ENCODE measurements at regions not wholly inside any gene's neighbourhood (a gene's known extent, or its start where the extent isn't known, plus 50 kb on each side); places are given as distances from the start of the nearest gene placed in this dataset.
"Not testable (repeated sequence)": the region's sequence is repeated elsewhere in the genome, so short reads cannot be mapped to it uniquely, and the experiment has no call there.

DNA sequence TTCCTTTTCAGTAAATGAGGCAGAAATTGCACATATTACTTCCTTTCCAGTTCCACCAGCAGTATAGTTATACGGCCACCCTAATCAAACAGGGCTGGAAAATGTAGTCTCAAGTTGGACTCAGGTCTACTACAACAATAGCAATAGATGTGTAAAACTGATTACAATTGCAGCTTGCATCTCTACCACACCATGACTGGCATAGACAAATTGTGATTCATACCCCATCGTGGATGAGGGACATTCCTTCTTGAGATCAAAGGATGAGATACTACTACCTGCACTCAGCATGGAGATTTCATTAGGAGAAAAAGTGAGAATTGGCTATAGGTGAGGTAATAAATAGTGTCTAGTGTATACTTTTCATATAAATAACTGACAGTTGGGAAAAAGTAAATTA is 1220.8 kb downstream of the TYW1 start:
- H3K4me3 Mint-ChIP-seq = no peak overlapping the region
- no peak overlapping the region for H3K27ac Mint-ChIP-seq
- peaks cover 3% of the 10 kb centered on the region for H3K9me3 Mint-ChIP-seq
- DNase-seq (no peak), ATAC-seq (no peak)
- no peaks in the 10 kb centered on the region for H3K27me3 Mint-ChIP-seq
- no peaks in the 10 kb centered on the region for H3K4me1 Mint-ChIP-seq
- no peaks in the 10 kb centered on the region for H3K36me3 Mint-ChIP-seq (ENCODE audit: low read depth)

DNA sequence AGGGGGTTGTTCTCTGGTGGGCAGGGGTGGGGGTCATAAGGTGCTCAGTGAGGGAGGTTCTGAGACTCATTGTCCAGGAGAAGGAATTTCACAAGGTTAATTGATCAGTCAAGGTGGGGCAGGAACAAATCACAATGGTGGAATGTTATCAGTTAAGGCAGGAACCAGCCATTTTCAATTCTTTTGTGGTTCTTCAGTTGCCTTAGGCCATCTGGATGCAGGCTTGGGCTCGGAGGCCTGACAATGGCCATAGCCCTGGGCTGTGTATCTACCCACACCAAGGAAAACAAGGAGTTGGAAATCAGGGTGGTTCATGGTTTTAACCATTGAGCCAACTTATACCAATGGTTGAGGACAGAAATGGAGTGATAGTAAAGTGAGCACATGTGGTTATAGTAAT is 1221.8 kb downstream of the TYW1 start:
- no peak overlapping the region for H3K27ac Mint-ChIP-seq
- ATAC-seq = no peak
- H3K27me3 Mint-ChIP-seq = no peaks in the 10 kb centered on the region
- H3K9me3 Mint-ChIP-seq = peaks cover 3% of the 10 kb centered on the region
- H3K4me3 Mint-ChIP-seq = no peak overlapping the region
- no peak for DNase-seq
- no peaks in the 10 kb centered on the region for H3K4me1 Mint-ChIP-seq
- H3K36me3 Mint-ChIP-seq (ENCODE audit: low read depth) = no peaks in the 10 kb centered on the region

DNA sequence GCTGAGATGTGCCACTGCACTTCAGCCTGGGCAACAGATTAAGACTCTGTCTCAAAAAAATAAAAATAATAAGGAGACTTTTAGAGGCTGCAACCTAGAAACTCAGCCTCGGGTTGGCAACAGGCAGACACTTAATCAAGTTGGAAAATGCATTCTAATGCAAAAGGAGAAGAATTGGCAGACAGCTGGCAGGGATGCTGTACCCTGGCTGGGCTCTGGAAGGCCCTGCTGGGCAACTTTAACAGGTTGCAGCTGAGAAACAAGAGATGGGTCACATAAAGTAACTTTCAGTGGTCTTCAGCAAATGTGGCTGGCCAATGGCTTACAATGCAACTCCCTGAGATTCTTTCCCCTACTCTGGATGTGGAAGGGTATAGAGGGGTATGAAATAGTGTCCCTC is 1225.7 kb downstream of the TYW1 start:
- no peak overlapping the region for H3K4me3 Mint-ChIP-seq
- no peaks in the 10 kb centered on the region for H3K4me1 Mint-ChIP-seq
- H3K27me3 Mint-ChIP-seq = no peaks in the 10 kb centered on the region
- ATAC-seq (no peak), DNase-seq (no peak)
- H3K36me3 Mint-ChIP-seq (ENCODE audit: low read depth) = no peaks in the 10 kb centered on the region
- H3K27ac Mint-ChIP-seq = no peak overlapping the region
- peaks cover 4% of the 10 kb centered on the region for H3K9me3 Mint-ChIP-seq

DNA sequence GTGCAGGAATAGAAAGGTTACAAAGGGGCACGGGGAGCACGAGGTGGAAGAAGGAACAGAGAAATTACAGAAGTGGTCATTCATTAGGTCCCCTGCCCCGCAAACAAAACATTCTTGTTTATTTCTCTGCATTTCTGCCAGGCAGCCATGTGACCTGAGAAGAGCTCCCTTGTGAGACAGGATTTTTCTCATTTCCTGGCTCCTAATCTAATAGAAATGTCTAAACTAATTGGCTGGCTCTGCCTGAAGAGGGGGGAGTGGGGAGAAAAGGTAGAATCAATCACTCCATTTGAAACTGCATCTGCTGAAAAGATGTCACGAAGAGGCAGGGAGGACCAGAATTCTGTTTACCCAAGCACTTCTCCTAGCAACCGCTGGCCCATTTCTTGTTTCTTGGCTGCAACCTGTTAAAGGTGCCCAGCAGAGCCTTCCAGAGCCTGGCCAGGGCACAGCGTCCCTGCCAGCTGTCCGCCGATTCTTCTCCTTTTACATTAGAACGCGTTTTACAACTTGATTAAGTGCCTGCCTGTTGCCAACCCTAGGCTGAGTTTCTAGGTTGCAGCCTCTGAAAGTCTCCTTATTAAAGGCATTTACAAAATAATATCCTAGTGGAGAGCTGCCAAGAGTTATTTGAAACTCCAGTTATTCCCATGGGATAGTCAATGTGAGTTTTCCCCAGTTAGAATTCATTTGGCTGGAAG is 1227.6 kb downstream of the TYW1 start:
- ATAC-seq (no peak), DNase-seq (no peak)
- Mint-ChIP-seq H3K4me1 (no peaks in the 10 kb centered on the region), H3K36me3 (ENCODE audit: low read depth) (no peaks in the 10 kb centered on the region), H3K9me3 (peaks cover 9% of the 10 kb centered on the region), H3K4me3 (no peak overlapping the region), H3K27ac (no peak overlapping the region), H3K27me3 (no peaks in the 10 kb centered on the region)

DNA sequence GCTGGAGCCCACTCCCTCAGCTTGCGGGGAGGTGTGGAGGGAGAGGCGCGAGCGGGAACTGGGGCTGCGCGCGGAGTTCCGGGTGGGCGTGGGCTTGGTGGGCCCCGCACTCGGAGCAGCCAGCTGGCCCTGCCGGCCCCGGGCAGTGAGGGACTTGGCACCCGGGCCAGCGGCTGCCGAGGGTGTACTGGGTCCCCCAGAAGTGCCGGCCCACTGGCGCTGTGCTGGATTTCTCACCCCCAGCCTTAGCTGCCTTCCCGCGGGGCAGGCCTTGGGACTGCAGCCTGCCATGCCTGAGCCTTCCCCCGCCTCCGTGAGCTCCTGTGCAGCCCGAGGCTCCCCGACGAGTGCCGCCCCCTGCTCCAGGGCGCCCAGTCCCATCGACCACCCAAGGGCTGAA is 1234.4 kb downstream of the TYW1 start:
- not testable (repeated sequence) for H3K4me1 Mint-ChIP-seq; ATAC-seq; H3K27me3 Mint-ChIP-seq; DNase-seq; H3K36me3 Mint-ChIP-seq (ENCODE audit: low read depth); H3K4me3 Mint-ChIP-seq; H3K27ac Mint-ChIP-seq
- peaks cover 22% of the 10 kb centered on the region for H3K9me3 Mint-ChIP-seq

DNA sequence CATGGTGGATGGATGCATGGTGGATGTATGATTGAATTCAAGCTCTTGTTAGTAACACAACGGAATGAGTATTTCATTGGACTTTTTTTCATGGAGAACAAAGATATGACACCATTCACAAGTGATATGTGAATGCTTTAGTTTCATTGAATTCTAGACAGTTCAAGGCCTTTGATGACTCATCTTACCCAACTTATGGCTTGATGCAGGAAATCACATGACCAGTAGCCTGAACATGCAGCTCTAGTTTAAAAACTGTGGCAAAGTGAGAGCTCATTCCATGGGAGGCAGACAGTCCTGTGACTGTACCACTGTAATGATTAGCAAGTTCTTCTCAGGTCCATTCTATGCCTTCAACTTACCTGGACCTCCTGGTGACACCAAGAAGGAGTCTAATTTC is 1239.3 kb downstream of the TYW1 start:
- Mint-ChIP-seq H3K27me3 (no peaks in the 10 kb centered on the region), H3K36me3 (ENCODE audit: low read depth) (no peaks in the 10 kb centered on the region), H3K4me1 (no peaks in the 10 kb centered on the region), H3K27ac (no peak overlapping the region), H3K9me3 (peaks cover 27% of the 10 kb centered on the region), H3K4me3 (no peak overlapping the region)
- no peak for ATAC-seq
- DNase-seq = no peak

DNA sequence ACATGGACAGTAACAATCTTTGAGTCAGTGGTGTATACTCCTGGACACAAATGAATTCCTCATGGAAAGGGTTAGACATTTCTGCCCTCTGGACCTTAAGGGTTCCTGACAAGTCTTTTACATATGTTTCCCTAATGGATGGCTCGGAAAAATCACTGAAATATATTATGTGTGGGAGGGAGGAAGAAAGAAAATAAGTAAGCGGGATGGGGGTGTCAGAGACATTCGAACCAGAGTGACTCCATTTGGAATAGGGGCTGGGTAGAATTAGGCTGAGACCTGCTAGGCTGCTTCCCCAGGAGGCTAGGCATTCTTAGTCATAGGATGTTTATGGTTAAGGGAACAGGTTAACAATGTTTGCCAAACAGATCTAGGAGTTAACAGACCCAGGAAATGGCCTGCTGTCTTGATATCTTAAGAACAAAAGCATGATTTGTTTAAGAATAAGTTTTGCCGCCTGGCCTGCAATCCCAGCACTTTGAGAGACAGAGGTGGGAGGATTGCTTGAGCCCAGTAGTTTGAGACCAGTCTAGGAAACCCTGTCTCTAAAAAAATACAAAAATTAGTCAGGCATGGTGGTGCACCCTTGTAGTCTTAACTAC is 1241.7 kb downstream of the TYW1 start:
- no peak overlapping the region for H3K27ac Mint-ChIP-seq
- no peak for DNase-seq
- H3K36me3 Mint-ChIP-seq (ENCODE audit: low read depth) = no peaks in the 10 kb centered on the region
- peaks cover 32% of the 10 kb centered on the region for H3K9me3 Mint-ChIP-seq
- no peak overlapping the region for H3K4me3 Mint-ChIP-seq
- H3K27me3 Mint-ChIP-seq = no peaks in the 10 kb centered on the region
- ATAC-seq = no peak
- no peaks in the 10 kb centered on the region for H3K4me1 Mint-ChIP-seq

DNA sequence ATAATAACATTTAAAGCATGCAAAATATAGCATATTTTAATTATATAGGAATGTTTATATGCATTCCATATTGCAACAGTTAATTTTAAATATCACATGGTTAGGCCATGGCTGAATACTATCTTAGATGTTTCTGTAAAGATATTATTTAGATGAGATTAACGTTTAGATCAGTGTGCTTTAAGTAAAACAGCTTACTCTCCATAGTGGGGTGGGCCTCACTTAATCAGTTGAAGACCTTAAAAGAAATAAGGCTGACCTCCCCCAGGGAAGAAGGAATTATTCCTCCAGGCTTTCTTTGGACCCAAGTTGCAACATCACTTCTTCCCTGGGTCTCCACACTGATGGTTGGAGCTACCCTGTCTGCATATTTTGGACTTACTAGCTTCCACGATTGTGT is 1246.5 kb downstream of the TYW1 start:
- ATAC-seq = no peak
- H3K4me1 Mint-ChIP-seq = no peaks in the 10 kb centered on the region
- H3K9me3 Mint-ChIP-seq = peaks cover 21% of the 10 kb centered on the region
- H3K27me3 Mint-ChIP-seq = no peaks in the 10 kb centered on the region
- no peak overlapping the region for H3K27ac Mint-ChIP-seq
- no peaks in the 10 kb centered on the region for H3K36me3 Mint-ChIP-seq (ENCODE audit: low read depth)
- H3K4me3 Mint-ChIP-seq = no peak overlapping the region
- DNase-seq = no peak

DNA sequence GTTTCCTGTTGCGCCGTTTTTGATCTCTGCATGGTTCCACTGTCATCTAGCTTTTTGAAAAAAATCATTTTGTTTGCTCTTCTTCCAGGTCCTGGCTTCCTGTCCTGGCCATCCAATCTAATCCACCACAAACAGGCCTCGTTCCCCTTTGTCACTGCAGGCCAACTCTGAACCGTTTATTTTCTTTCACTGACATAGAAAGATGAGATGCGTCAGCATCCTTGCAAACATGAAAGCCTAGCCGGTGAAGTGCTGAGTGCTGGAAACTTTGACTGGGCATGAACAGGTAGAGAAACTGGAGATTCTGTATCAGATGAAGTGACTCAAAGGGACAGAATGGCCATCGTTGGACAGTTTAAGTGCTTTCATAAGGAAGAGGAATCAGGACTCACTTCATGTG is 1247.8 kb downstream of the TYW1 start:
- H3K27ac Mint-ChIP-seq = no peak overlapping the region
- no peak for DNase-seq
- ATAC-seq = no peak
- no peaks in the 10 kb centered on the region for H3K27me3 Mint-ChIP-seq
- H3K4me1 Mint-ChIP-seq = no peaks in the 10 kb centered on the region
- peaks cover 25% of the 10 kb centered on the region for H3K9me3 Mint-ChIP-seq
- no peaks in the 10 kb centered on the region for H3K36me3 Mint-ChIP-seq (ENCODE audit: low read depth)
- no peak overlapping the region for H3K4me3 Mint-ChIP-seq

DNA sequence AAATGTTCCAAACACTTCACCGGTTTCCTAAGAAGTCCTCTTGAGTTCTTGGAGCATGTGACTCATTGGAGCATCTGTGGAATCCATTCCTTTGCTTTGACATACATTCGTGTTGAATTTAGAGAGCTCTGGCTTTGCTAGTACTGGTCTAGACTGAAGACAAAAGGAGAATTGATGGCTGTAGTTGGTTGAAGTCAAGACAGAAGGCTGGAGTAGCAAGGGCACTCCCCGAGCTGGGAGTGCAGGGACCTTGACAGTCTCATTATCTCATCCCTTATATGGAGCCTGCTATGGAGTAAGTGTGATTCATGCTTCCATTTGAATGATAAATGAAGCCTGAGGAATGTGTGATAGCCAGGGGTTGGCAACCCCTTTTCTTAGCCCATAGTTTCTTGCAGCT is 1249.1 kb downstream of the TYW1 start:
- H3K9me3 Mint-ChIP-seq = peaks cover 26% of the 10 kb centered on the region

DNA sequence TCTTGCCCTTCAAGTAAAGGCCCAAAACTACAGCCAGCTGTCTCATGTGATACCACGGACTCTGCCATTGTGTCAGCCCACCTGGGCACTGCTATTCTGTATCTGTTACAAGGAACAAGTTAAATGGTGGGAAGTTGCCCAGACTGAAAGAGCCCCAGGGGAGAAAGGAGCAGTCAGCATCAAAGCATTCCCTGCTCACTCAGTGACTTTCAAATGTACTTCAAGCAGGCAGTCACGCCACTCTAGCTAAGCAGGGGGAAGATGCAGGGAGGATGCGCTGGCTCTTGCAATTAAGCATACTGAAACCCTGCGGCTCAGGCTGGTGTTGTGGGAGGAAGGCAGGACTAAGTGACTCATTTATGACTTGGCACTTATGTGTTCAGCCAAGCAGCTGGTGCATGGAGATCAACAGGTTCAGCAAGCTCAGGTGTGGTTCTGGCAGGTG is 1249.6 kb downstream of the TYW1 start:
- Mint-ChIP-seq H3K27ac (no peak overlapping the region), H3K9me3 (peaks cover 21% of the 10 kb centered on the region)

More for the DNA sequence above, 1249.1 kb downstream of the TYW1 start:
- Mint-ChIP-seq H3K4me1 (no peaks in the 10 kb centered on the region), H3K36me3 (ENCODE audit: low read depth) (peaks cover 3% of the 10 kb centered on the region), H3K4me3 (no peak overlapping the region), H3K27me3 (no peaks in the 10 kb centered on the region), H3K27ac (no peak overlapping the region)
- DNase-seq (no peak), ATAC-seq (no peak)

DNA sequence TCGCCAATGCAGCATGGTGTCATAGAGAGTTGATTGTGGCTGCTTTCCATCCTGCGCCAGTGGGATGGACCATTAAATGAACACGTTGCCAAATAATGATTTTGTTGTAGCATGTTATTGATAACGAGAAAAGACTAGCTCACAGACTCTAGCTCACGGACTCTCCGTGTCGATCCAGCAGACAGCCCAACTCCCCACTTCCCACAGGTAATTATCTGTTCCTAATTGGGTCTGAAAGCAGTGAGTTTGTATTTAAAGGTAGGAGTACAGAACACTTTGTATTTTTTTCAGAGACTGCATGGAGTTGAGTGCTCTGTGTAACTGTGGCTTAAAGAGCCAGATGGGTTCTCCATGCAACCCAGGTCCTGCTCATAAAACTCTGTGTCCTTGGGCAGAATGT is 1250.5 kb downstream of the TYW1 start:
- H3K27me3 Mint-ChIP-seq = no peaks in the 10 kb centered on the region
- H3K27ac Mint-ChIP-seq = no peak overlapping the region
- peaks cover 3% of the 10 kb centered on the region for H3K36me3 Mint-ChIP-seq (ENCODE audit: low read depth)
- no peaks in the 10 kb centered on the region for H3K4me1 Mint-ChIP-seq
- DNase-seq (no peak), ATAC-seq (no peak)
- peaks cover 22% of the 10 kb centered on the region for H3K9me3 Mint-ChIP-seq
- H3K4me3 Mint-ChIP-seq = no peak overlapping the region

More for the DNA sequence above, 1249.6 kb downstream of the TYW1 start:
- H3K27me3 Mint-ChIP-seq = no peaks in the 10 kb centered on the region
- H3K36me3 Mint-ChIP-seq (ENCODE audit: low read depth) = peaks cover 3% of the 10 kb centered on the region
- H3K4me3 Mint-ChIP-seq = no peak overlapping the region
- no peak for ATAC-seq
- H3K4me1 Mint-ChIP-seq = no peaks in the 10 kb centered on the region
- DNase-seq = no peak

DNA sequence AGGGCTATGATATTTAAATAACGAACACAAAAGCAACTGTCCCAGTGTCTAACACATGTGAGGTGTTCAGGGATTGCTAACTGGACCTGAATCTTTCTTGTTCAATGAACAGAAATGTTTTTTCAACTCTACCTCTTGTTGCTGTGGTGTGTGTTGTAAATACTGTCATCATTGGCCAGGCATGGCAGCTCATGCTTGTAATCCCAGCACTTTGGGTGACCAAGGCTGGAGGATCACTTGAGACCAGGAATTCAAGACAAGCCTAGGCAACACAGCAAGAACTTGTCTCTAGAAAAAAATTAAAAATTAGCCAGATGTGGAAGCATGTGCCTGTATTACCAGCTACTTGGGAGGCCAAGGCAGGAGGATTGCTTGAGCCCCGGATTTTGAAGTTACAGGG is 1250.9 kb downstream of the TYW1 start:
- no peak for ATAC-seq
- no peak overlapping the region for H3K27ac Mint-ChIP-seq
- no peak overlapping the region for H3K4me3 Mint-ChIP-seq
- peaks cover 3% of the 10 kb centered on the region for H3K36me3 Mint-ChIP-seq (ENCODE audit: low read depth)
- no peak for DNase-seq
- no peaks in the 10 kb centered on the region for H3K27me3 Mint-ChIP-seq
- H3K4me1 Mint-ChIP-seq = no peaks in the 10 kb centered on the region
- peaks cover 26% of the 10 kb centered on the region for H3K9me3 Mint-ChIP-seq

DNA sequence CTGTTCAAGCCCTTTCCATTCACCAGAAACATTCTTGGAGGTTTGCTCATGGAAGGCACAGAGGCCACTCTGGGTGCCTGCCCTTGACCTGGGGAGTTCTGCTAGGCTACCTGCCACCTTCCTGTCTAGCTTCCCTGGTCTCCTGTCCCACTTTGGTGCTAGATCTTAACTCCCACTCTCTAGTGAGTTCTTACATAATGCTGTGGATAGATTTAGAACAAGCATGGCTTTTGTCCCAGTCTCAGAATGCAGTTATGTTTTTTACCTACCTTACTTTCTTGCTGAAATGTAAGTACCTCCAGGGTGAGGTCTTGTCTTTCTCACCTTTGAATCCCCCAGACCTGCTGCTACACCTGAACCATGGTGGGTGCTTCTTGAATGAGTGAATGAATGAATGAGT is 1252.3 kb downstream of the TYW1 start:
- Mint-ChIP-seq H3K4me3 (no peak overlapping the region), H3K9me3 (peaks cover 26% of the 10 kb centered on the region), H3K27me3 (no peaks in the 10 kb centered on the region), H3K27ac (no peak overlapping the region), H3K4me1 (no peaks in the 10 kb centered on the region), H3K36me3 (ENCODE audit: low read depth) (peaks cover 3% of the 10 kb centered on the region)
- ATAC-seq (no peak), DNase-seq (no peak)

DNA sequence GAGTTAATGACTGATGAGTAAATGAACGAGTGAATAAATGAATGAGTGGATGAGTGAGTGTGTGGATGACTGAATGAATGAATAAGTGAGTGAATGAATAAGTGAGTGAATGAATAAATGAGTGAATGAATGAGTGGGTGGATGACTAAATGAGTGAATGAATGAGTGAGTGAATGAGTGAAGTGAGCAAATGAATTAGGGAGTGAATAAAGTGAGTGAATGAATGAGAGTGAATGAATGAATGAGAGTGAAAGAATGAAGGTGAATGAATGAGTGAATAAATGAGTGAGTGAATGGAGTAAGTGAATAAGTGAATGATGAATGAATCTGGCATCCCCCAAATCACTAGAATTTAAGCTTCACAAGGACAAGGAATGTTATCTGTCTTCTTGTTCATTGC is 1253.0 kb downstream of the TYW1 start:
- no peaks in the 10 kb centered on the region for H3K4me1 Mint-ChIP-seq
- H3K36me3 Mint-ChIP-seq (ENCODE audit: low read depth) = peaks cover 3% of the 10 kb centered on the region
- no peak overlapping the region for H3K4me3 Mint-ChIP-seq
- no peak overlapping the region for H3K27ac Mint-ChIP-seq
- no peak for ATAC-seq
- H3K27me3 Mint-ChIP-seq = no peaks in the 10 kb centered on the region
- H3K9me3 Mint-ChIP-seq = peaks cover 26% of the 10 kb centered on the region
- DNase-seq = no peak
